H1 (cell line): ENCODE measurements at regions not wholly inside any gene's neighbourhood (a gene's known extent, or its start where the extent isn't known, plus 50 kb on each side); places are given as distances from the start of the nearest gene placed in this dataset.

ENCODE experiments used
- CBX5 ChIP-seq: fragments of 300-800, 300-1000 bp; sonication (generic); IDR thresholded peaks from 2 replicates; pipeline ENCODE4 v1.7.1; 2016; ENCODE audit warnings: antibody characterized with exemption, low read length, low read depth
- CREB1 ChIP-seq: IDR thresholded peaks from 2 replicates; pipeline ENCODE4 v1.6.1; 2012; ENCODE audit warnings: inconsistent platforms
- CTBP2 ChIP-seq: IDR thresholded peaks from 2 replicates; pipeline ENCODE4 v1.7.0; 2011; ENCODE audit warnings: borderline replicate concordance, mild to moderate bottlenecking, moderate library complexity, mixed read lengths, low read length; ENCODE audit not compliant: insufficient read depth, insufficient read length
- EGR1 ChIP-seq: IDR thresholded peaks from 2 replicates; pipeline ENCODE4 v1.6.1; 2011; ENCODE audit warnings: low read depth, low read length, borderline replicate concordance
- EZH2 ChIP-seq: fragments of 200-600 bp; sonication (generic); IDR thresholded peaks from 2 replicates; pipeline ENCODE4 v1.7.1; 2012; ENCODE audit warnings: low read depth, mild to moderate bottlenecking, moderate library complexity, low read length, inconsistent platforms; ENCODE audit not compliant: severe bottlenecking
- FOSL1 ChIP-seq: IDR thresholded peaks from 2 replicates; pipeline ENCODE4 v1.6.1; 2011; ENCODE audit warnings: mild to moderate bottlenecking, low read depth, low read length, moderate library complexity; ENCODE audit not compliant: insufficient read depth
- GABPA ChIP-seq: IDR thresholded peaks from 2 replicates; pipeline ENCODE4 v1.6.1; 2011; ENCODE audit warnings: mild to moderate bottlenecking, low read length, moderate library complexity, borderline replicate concordance; ENCODE audit not compliant: insufficient read depth
- JUN ChIP-seq: IDR thresholded peaks from 2 replicates; pipeline ENCODE4 v1.6.1; 2011; ENCODE audit warnings: low read depth, mild to moderate bottlenecking, improper control_type of control experiment, low read length
- JUND ChIP-seq: IDR thresholded peaks from 2 replicates; pipeline ENCODE4 v1.6.1; 2011; ENCODE audit warnings: mild to moderate bottlenecking, improper control_type of control experiment, low read length
- NANOG ChIP-seq: IDR thresholded peaks from 2 replicates; pipeline ENCODE4 v1.6.1; 2011; ENCODE audit warnings: low read length, low read depth, mild to moderate bottlenecking, inconsistent platforms; ENCODE audit not compliant: insufficient read depth, poor library complexity, severe bottlenecking
- RAD21 ChIP-seq, 2 experiments: IDR thresholded peaks in 1 of 2; conservative IDR thresholded peaks in 1 of 2; 2 replicates each; pipeline ENCODE4 v1.6.1; 2011; ENCODE audit warnings: low read depth in 2 of 2, low read length in 2 of 2, improper control_type of control experiment in 1 of 2, inconsistent platforms in 1 of 2, mild to moderate bottlenecking in 1 of 2, moderate library complexity in 1 of 2
- RXRA ChIP-seq: IDR thresholded peaks from 2 replicates; pipeline ENCODE4 v1.6.1; 2011; ENCODE audit warnings: low read depth, mild to moderate bottlenecking, low read length, moderate library complexity; ENCODE audit not compliant: insufficient read depth
- SIX5 ChIP-seq: IDR thresholded peaks from 2 replicates; pipeline ENCODE4 v1.6.1; 2011; ENCODE audit warnings: mild to moderate bottlenecking, low read depth, low read length
- SP1 ChIP-seq: IDR thresholded peaks from 2 replicates; pipeline ENCODE4 v1.6.1; 2011; ENCODE audit warnings: low read depth, low read length
- SP2 ChIP-seq: IDR thresholded peaks from 2 replicates; pipeline ENCODE4 v1.6.1; 2012; ENCODE audit warnings: mild to moderate bottlenecking, low read length, inconsistent platforms
- TAF7 ChIP-seq: optimal IDR thresholded peaks from 2 replicates; pipeline ENCODE3; 2011; ENCODE audit warnings: low read depth, mild to moderate bottlenecking, inconsistent platforms, low read length, moderate library complexity, borderline replicate concordance
- ZNF274 ChIP-seq: IDR thresholded peaks from 2 replicates; pipeline ENCODE4 v1.7.0; 2012; ENCODE audit warnings: low read length, borderline replicate concordance; ENCODE audit errors: extremely low read depth
- TF ChIP-seq, protein P1 (sequence below): IDR thresholded peaks from 2 replicates; pipeline ENCODE4 v1.6.1; 2011; ENCODE audit warnings: low read depth, mild to moderate bottlenecking, low read length; ENCODE audit not compliant: insufficient read depth
- TF ChIP-seq, protein P2 (sequence below), 3 experiments: IDR thresholded peaks; 1 replicate in 2 of 3; 2 replicates in 1 of 3; pipeline versions ENCODE4 v1.5.1 to v1.6.1; 2011; ENCODE audit warnings: low read length in 3 of 3, mild to moderate bottlenecking in 3 of 3, inconsistent platforms in 2 of 3, low read depth in 1 of 3, moderate library complexity in 1 of 3; ENCODE audit not compliant: insufficient read depth in 1 of 3; ENCODE audit errors: control extremely low read depth in 1 of 3

DNA sequence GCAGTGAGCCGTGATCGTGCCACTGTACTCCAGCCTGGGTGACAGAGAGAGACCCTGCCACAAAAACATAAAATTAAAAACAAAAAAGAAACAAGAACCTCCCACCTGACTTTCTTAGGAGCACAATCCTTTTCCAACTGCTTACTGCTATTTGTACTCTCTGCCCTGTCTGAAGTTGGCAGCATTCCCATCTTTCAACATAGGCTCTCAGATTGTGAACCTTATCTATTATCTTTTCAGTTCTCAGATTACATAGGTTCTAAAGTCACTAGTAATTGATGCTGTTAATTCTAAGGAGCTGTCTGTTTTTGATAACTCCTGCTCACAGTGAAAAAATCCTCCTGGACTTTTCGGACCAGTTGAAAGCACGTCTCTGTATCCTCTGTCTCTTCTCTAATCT lies 812.2 kb upstream of the CT83 start (continued):
- TF ChIP-seq GABPA: no peak
- TF ChIP-seq SIX5: no peak
- no peak for TF ChIP-seq EGR1
- TF ChIP-seq FOSL1: no peak
- TF ChIP-seq EZH2: no peak
- TF ChIP-seq, protein P1, sequence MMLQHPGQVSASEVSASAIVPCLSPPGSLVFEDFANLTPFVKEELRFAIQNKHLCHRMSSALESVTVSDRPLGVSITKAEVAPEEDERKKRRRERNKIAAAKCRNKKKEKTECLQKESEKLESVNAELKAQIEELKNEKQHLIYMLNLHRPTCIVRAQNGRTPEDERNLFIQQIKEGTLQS: no peak
- TF ChIP-seq CREB1: no peak
- no peak for TF ChIP-seq CBX5
- TF ChIP-seq JUN: no peak
- TF ChIP-seq SP1: no peak
- TF ChIP-seq RXRA: no peak
- TF ChIP-seq, protein P2, sequence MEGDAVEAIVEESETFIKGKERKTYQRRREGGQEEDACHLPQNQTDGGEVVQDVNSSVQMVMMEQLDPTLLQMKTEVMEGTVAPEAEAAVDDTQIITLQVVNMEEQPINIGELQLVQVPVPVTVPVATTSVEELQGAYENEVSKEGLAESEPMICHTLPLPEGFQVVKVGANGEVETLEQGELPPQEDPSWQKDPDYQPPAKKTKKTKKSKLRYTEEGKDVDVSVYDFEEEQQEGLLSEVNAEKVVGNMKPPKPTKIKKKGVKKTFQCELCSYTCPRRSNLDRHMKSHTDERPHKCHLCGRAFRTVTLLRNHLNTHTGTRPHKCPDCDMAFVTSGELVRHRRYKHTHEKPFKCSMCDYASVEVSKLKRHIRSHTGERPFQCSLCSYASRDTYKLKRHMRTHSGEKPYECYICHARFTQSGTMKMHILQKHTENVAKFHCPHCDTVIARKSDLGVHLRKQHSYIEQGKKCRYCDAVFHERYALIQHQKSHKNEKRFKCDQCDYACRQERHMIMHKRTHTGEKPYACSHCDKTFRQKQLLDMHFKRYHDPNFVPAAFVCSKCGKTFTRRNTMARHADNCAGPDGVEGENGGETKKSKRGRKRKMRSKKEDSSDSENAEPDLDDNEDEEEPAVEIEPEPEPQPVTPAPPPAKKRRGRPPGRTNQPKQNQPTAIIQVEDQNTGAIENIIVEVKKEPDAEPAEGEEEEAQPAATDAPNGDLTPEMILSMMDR (IDR thresholded peaks at IDR 0.05; ENCODE audit: control extremely low read depth in 1 of 3, insufficient read depth in 1 of 3, low read depth in 1 of 3, low read length in 3 of 3): no peak
- TF ChIP-seq RAD21 (IDR thresholded peaks at IDR 0.05 in 1 of 2, conservative IDR thresholded peaks at IDR 0.05 in 1 of 2; ENCODE audit: low read depth in 2 of 2, low read length in 2 of 2): no peak
- no peak for TF ChIP-seq SP2
- no peak for TF ChIP-seq ZNF274
- TF ChIP-seq TAF7: no peak
- no peak for TF ChIP-seq NANOG
- no peak for TF ChIP-seq CTBP2
- TF ChIP-seq JUND: no peak
